Mesendoderm (in vitro differentiated cells): ENCODE measurements at regions not wholly inside any gene's neighbourhood (a gene's known extent, or its start where the extent isn't known, plus 50 kb on each side); places are given as distances from the start of the nearest gene placed in this dataset.

Experiments
- DNase-seq: peaks from one replicate; pipeline ENCODE4 v3.0.0; 2013
- H2AK5ac ChIP-seq: 2 replicates; pipeline ENCODE4 v1.6.1; 2013; ENCODE audit warnings: low read length, inconsistent platforms
- H2BK120ac ChIP-seq: 2 replicates; pipeline ENCODE4 v1.6.1; 2013; ENCODE audit warnings: low read depth, mild to moderate bottlenecking, low read length, moderate library complexity, mixed read lengths
- H2BK15ac ChIP-seq: replicated peaks from 2 replicates; pipeline ENCODE4 v1.6.1; 2013; ENCODE audit warnings: low read depth, mild to moderate bottlenecking, moderate library complexity
- H2BK5ac ChIP-seq: 2 replicates; pipeline ENCODE4 v1.6.1; 2013; ENCODE audit warnings: low read length, inconsistent platforms
- H3K18ac ChIP-seq: 2 replicates; pipeline ENCODE4 v1.6.1; 2013; ENCODE audit warnings: mild to moderate bottlenecking, low read length, mixed read lengths
- H3K23ac ChIP-seq: one replicate; pipeline ENCODE4 v1.6.1; 2013; ENCODE audit warnings: low read length
- H3K27ac ChIP-seq: 2 replicates; pipeline ENCODE4 v1.5.1; 2013; ENCODE audit warnings: low read depth, mild to moderate bottlenecking, inconsistent platforms, low read length, moderate library complexity
- H3K27me3 ChIP-seq: 2 replicates; pipeline ENCODE4 v1.6.1; 2013; ENCODE audit warnings: low read length, control low read depth, mild to moderate bottlenecking, inconsistent platforms; ENCODE audit not compliant: insufficient read depth, poor library complexity
- H3K36me3 ChIP-seq: 2 replicates; pipeline ENCODE4 v1.6.1; 2013; ENCODE audit warnings: low read length, inconsistent platforms; ENCODE audit not compliant: control insufficient read depth, insufficient read depth
- H3K4ac ChIP-seq: one replicate; pipeline ENCODE4 v1.6.1; 2013; ENCODE audit warnings: low read depth, mild to moderate bottlenecking, low read length, moderate library complexity
- H3K4me1 ChIP-seq: 2 replicates; pipeline ENCODE4 v1.6.1; 2013; ENCODE audit warnings: low read depth, low read length, inconsistent platforms; ENCODE audit not compliant: control insufficient read depth
- H3K4me2 ChIP-seq: 2 replicates; pipeline ENCODE4 v1.6.1; 2013; ENCODE audit warnings: low read length
- H3K4me3 ChIP-seq: 2 replicates; pipeline ENCODE4 v1.5.1; 2013; ENCODE audit warnings: mild to moderate bottlenecking, low read length
- H3K56ac ChIP-seq: one replicate; pipeline ENCODE4 v1.6.1; 2013; ENCODE audit warnings: low read length
- H3K79me1 ChIP-seq: 2 replicates; pipeline ENCODE4 v1.6.1; 2013; ENCODE audit warnings: low read length, inconsistent platforms
- H3K79me2 ChIP-seq: 2 replicates; pipeline ENCODE4 v1.6.1; 2013; ENCODE audit warnings: mild to moderate bottlenecking, low read length; ENCODE audit not compliant: control insufficient read depth, insufficient read depth
- H3K9ac ChIP-seq: 2 replicates; pipeline ENCODE4 v1.6.1; 2013; ENCODE audit warnings: low read length, inconsistent platforms
- H4K5ac ChIP-seq: one replicate; pipeline ENCODE4 v1.6.1; 2013; ENCODE audit warnings: low read length
- H4K8ac ChIP-seq: one replicate; pipeline ENCODE4 v1.6.1; 2013; ENCODE audit warnings: low read depth, mild to moderate bottlenecking, control low read depth, low read length, moderate library complexity
- WGBS: extraction: QIAGEN DNeasy Blood & Tissue Kit; methylation state at CpG from one replicate; pipeline ENCODE4 v1.1.7; 2013; ENCODE audit warnings: low lambda C conversion rate, missing lambda C conversion rate; ENCODE audit not compliant: insufficient coverage; ENCODE audit errors: extremely low coverage; 5-methylcytosine and 5-hydroxymethylcytosine counted together

DNA sequence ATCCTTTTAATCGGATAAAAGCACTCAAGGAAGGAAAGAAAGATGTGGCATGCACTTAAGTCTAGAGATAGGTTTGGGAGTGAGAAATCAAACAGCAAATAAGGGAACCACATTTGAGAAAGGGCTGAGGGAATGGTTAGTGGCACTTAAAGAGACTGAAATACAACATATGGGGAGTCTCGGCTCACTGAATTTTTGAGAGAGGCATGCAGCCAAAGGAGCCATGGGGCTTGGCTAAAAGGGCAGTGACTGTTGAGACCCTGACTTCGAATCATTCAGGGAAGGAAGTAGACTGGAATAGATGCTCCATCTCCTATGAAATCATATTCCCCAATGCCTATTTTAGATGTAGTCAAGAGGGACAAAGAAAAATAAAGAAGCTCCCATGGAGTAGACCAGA lies 58.3 kb upstream of the HAO2 start:
- no CpG with 5 or more reads among the region's 3 CpGs for whole genome bisulfite sequencing
- H3K9ac ChIP-seq = no peak overlapping the region
- H3K27ac ChIP-seq = no peak overlapping the region
- H4K8ac ChIP-seq = no peak overlapping the region
- H3K36me3 ChIP-seq = no peaks in the 10 kb centered on the region
- no peaks in the 10 kb centered on the region for H3K27me3 ChIP-seq
- no peak for DNase-seq
- no peak overlapping the region for H2BK5ac ChIP-seq
- H2BK120ac ChIP-seq = no peak overlapping the region
- H3K4me1 ChIP-seq = no peaks in the 10 kb centered on the region
- no peak overlapping the region for H2AK5ac ChIP-seq
- H4K5ac ChIP-seq = no peak overlapping the region
- H3K18ac ChIP-seq = no peak overlapping the region
- H3K79me1 ChIP-seq = no peaks in the 10 kb centered on the region
- H3K4me2 ChIP-seq = no peak overlapping the region
- no peak overlapping the region for H3K56ac ChIP-seq
- no peak overlapping the region for H3K4me3 ChIP-seq
- H3K23ac ChIP-seq = no peak overlapping the region
- no peak overlapping the region for H3K4ac ChIP-seq
- no peaks in the 10 kb centered on the region for H3K79me2 ChIP-seq
- H2BK15ac ChIP-seq = no peak overlapping the region

- no peak overlapping the region for H4K5ac ChIP-seq
- H3K56ac ChIP-seq = no peak overlapping the region
- no peaks in the 10 kb centered on the region for H3K4me1 ChIP-seq
- no peak overlapping the region for H3K23ac ChIP-seq
- H3K4ac ChIP-seq = no peak overlapping the region
- H2AK5ac ChIP-seq = no peak overlapping the region
- H3K9ac ChIP-seq = no peak overlapping the region
- H3K27me3 ChIP-seq = no peaks in the 10 kb centered on the region
- H3K27ac ChIP-seq = no peak overlapping the region
- H3K79me1 ChIP-seq = no peaks in the 10 kb centered on the region
- no peak overlapping the region for H2BK120ac ChIP-seq
- DNase-seq = no peak
- no peak overlapping the region for H3K18ac ChIP-seq
- H3K4me3 ChIP-seq = no peak overlapping the region
- no peak overlapping the region for H3K4me2 ChIP-seq
- no peak overlapping the region for H4K8ac ChIP-seq
- H2BK15ac ChIP-seq = no peak overlapping the region
- H3K36me3 ChIP-seq = no peaks in the 10 kb centered on the region
- no peaks in the 10 kb centered on the region for H3K79me2 ChIP-seq
- no peak overlapping the region for H2BK5ac ChIP-seq
- WGBS = 100% methylated on average over 1 of the region's 4 CpGs
These were observed 56.1 kb upstream of the HAO2 start for GRCh38 chr1:119312500-119312899.

- Histone ChIP-seq H4K5ac (no peak overlapping the region), H3K9ac (no peak overlapping the region), H3K56ac (no peak overlapping the region), H3K27me3 (no peaks in the 10 kb centered on the region), H3K23ac (no peak overlapping the region), H3K4me1 (no peaks in the 10 kb centered on the region), H3K36me3 (no peaks in the 10 kb centered on the region), H3K4ac (no peak overlapping the region), H3K18ac (no peak overlapping the region), H3K79me1 (no peaks in the 10 kb centered on the region), H2BK120ac (no peak overlapping the region), H2BK15ac (no peak overlapping the region), H2AK5ac (no peak overlapping the region), H4K8ac (no peak overlapping the region), H3K27ac (no peak overlapping the region), H2BK5ac (no peak overlapping the region), H3K79me2 (no peaks in the 10 kb centered on the region), H3K4me3 (no peak overlapping the region), H3K4me2 (no peak overlapping the region)
- no peak for DNase-seq
- no CpG with 5 or more reads among the region's 5 CpGs for WGBS
These were observed 54.4 kb upstream of the HAO2 start for GRCh38 chr1:119314001-119314796.

DNA sequence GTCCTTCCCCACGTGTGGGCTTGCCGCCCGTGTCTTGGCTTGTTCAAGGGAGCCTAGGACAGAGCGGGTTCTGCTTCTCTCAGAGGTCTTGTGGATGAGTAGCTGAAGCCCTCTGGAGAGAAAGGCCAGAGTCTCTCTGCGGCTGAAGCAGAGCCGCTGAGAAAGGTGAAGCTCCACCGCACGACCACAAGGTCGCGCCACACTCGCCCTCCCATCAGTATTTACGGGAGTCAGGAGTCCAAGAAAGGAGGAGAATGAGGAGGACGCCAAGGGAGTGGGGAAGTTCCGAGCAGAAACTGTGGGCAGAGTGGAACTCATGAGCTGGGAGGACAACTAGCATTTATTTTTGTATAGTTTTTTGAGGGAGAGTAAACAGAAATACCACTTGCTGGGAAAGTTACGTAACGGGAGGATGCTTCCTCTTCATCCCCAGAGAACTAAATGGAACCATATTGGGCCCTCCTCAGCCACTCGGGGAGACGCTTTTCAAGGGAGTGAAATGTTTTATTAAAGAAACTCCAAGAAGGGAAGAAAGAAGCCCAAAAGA lies 51.6 kb upstream of the HAO2 start:
- no CpG with 5 or more reads among the region's 18 CpGs for WGBS
- H2BK5ac ChIP-seq = no peak overlapping the region
- no peak overlapping the region for H3K4me2 ChIP-seq
- no peaks in the 10 kb centered on the region for H3K27me3 ChIP-seq
- no peaks in the 10 kb centered on the region for H3K79me2 ChIP-seq
- H2AK5ac ChIP-seq = no peak overlapping the region
- no peak overlapping the region for H3K9ac ChIP-seq
- peak overlapping the region; percentile 3 for H3K56ac ChIP-seq
- H2BK120ac ChIP-seq = no peak overlapping the region
- no peak overlapping the region for H4K5ac ChIP-seq
- H3K18ac ChIP-seq = no peak overlapping the region
- peaks cover 4% of the 10 kb centered on the region for H3K4me1 ChIP-seq
- DNase-seq = peak; percentile 70
- H2BK15ac ChIP-seq = no peak overlapping the region
- peak overlapping the region; percentile 1 for H3K23ac ChIP-seq
- no peaks in the 10 kb centered on the region for H3K79me1 ChIP-seq
- H3K27ac ChIP-seq = no peak overlapping the region
- H3K4ac ChIP-seq = no peak overlapping the region
- no peak overlapping the region for H4K8ac ChIP-seq
- H3K36me3 ChIP-seq = no peaks in the 10 kb centered on the region
- H3K4me3 ChIP-seq = no peak overlapping the region

- no CpG with 5 or more reads among the region's 7 CpGs for WGBS
These were observed 49.9 kb upstream of the HAO2 start for GRCh38 chr1:119318466-119319309.

More at GRCh38 chr1:119318466-119319309, 49.9 kb upstream of the HAO2 start:
- no peak overlapping the region for H2BK5ac ChIP-seq
- peak overlapping the region; percentile 73 for H3K18ac ChIP-seq
- H3K36me3 ChIP-seq = no peaks in the 10 kb centered on the region
- H3K4me3 ChIP-seq = no peak overlapping the region
- H3K27ac ChIP-seq = no peak overlapping the region
- no peak overlapping the region for H3K4ac ChIP-seq
- H2AK5ac ChIP-seq = no peak overlapping the region
- H4K5ac ChIP-seq = no peak overlapping the region
- peak overlapping the region; percentile 58 for H2BK15ac ChIP-seq
- no peaks in the 10 kb centered on the region for H3K27me3 ChIP-seq
- no peak overlapping the region for H3K4me2 ChIP-seq
- peak overlapping the region; percentile 18 for H2BK120ac ChIP-seq
- no peak overlapping the region for H3K56ac ChIP-seq
- H3K4me1 ChIP-seq = peaks cover 7% of the 10 kb centered on the region
- no peak overlapping the region for H4K8ac ChIP-seq
- no peaks in the 10 kb centered on the region for H3K79me1 ChIP-seq
- no peak overlapping the region for H3K9ac ChIP-seq
- DNase-seq = no peak
- H3K23ac ChIP-seq = no peak overlapping the region
- no peaks in the 10 kb centered on the region for H3K79me2 ChIP-seq
